ENCODE measurements at regions not wholly inside any gene's neighbourhood (a gene's known extent, or its start where the extent isn't known, plus 50 kb on each side); places are given as distances from the start of the nearest gene placed in this dataset.

DNA sequence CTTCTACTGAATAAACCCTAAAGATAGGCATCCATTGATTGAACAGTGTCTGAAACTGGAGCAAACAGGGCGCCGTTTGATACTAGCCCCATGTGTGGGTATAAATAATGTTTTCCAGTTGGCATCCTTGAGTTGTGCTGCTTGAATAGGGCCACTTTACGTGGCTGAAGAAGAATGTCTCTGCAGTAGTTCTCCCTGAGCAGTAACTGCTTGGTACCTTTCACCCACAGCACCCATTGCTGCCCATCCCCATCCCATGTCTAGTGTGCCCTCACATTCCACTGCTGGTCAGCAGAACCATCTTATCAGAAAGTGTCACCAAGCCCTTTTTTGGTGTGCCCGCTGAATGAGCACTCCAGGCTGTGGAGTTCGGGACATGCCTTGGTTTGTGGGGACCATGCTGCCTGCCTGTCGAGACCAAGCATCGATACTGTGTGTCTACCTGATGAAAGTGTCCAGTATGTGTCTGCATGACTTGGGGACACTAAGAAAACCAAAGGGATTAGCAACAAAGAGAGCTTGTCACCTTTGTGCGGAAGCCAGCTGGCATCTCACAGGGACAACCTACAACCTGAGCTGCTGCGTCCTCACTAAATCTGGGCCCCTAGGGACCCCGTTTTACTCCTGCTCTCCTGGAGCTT is 162.0 kb downstream of the TM9SF2 start:
- DNase-seq (ENCODE audit: low read depth): no peak

DNA sequence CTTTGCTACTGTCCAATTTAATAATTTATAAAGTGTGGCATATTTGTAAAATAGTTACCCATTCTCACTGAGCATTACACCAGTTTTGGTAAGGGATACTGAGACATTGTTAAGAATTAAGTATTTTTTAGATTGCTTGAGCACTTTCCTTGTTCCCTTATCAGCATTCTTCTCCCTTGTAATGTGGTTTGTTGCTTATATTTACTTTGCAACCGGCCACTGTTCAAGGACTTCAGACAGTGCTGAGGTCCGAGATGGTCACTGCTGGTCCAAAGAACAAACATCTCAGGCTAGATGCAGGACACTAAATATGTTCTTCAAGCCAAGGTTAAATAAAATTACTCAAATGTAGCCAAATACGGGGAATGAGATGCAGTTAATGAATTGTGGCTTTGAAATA is 161.4 kb downstream of the TM9SF2 start:
- DNase-seq (ENCODE audit: low read depth): no peak

DNA sequence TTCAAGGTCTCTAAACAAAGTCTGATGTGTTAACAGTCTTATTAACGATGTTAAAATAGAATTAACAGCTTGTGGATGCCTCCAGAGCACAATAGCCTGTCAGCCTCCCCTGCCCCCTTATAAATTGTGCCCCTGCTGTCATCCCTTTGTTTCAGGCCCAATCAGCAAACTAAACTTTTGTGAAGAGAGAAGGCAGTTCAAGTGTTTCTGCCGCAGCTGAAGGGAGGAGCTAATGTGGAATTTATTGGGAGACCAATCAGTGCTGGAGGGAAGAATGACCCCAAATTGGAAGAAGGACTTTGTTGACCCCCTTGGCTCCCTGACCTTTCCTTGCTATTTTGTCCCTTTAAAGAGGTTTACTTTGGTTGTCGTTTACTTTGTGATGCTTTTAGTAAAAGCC is 160.5 kb downstream of the TM9SF2 start:
- DNase-seq (ENCODE audit: low read depth): no peak

DNA sequence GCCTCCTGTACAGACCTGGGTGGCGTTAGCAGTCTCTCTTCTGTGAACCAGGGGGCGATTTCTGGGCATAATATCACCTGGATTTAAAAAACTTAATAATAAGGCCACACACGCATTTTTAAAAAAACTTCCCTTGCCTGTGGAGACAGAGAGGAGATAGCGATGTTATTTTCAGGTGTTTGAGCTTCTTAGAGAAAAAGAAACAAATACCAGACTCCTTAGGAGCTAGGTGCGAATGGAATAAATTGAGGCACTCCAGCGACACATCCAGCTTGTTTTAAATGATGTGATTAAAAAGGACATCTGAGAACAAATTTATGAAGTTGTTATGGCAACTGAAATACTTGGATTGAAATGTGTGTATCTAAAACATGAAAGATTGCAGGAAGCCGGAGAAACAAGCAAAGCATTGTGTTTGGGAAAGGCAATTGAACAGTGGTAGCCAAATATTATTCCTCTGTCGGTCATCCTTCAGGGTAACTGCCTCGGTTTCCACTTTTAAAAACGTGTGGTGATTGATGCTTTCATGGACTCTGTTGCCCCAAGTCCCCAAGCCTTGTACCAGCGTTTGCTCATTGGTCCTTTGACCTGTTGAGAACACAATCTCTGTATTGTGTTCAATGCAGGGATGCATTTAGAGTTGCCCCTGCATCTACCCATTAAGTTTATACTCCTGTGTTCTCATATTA is 158.7 kb downstream of the TM9SF2 start:
- DNase-seq (ENCODE audit: low read depth): no peak

DNA sequence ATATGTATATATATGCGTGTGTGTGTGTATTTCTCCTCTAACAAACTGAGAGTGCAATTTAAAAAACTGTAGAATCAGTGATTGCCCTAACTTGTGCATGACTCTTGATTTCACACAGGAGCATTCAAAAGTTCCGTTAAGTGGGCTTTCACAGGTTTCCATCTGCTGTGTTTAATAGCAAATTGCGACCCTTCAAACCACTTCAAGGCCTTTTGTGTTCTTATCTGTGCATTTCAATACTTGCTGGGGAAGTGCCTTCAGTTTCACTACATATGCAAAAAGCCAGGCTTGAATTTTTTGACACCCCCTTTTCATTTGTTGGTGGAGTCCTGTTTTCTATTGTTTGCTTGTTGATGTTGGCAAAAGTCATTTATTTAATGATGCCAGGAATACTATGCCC is 158.0 kb downstream of the TM9SF2 start:
- no peak for DNase-seq (ENCODE audit: low read depth)

DNA sequence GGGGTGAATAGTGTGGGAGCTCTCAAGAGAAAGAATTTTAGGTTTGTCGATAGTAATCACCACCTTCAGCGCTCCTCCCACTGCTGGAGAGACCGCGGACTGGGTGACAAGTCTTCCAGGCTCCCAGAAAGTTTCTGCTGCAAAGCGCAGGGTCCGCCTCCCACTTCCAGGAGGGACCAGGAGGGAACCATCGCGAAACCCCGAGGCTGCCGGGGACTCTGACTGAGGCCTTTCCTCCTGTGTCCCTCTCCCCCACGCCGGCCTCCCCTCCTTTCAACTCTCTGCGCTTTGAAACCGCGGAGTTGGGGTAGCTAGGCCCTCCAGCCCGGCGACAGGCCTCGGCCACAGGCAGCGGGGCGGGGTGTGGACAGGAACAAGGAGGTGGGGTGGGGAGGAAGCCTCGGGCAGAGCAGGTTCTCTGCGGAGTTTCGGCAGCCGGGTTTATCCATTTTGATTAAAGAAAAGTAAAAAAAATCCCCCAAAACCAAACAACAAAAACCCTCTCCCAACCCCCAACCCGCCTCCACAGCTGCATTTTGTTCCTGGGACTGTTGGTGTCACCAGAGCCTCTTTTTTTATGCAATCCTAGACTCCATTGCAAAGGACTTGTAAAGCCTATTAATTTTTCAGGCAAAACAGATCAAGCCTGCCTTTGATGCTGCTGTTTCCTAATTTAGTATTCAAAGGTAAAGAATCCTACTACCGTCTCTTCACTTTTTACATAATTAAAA is 157.2 kb downstream of the TM9SF2 start:
- peak; percentile 4 for DNase-seq (ENCODE audit: low read depth)

DNA sequence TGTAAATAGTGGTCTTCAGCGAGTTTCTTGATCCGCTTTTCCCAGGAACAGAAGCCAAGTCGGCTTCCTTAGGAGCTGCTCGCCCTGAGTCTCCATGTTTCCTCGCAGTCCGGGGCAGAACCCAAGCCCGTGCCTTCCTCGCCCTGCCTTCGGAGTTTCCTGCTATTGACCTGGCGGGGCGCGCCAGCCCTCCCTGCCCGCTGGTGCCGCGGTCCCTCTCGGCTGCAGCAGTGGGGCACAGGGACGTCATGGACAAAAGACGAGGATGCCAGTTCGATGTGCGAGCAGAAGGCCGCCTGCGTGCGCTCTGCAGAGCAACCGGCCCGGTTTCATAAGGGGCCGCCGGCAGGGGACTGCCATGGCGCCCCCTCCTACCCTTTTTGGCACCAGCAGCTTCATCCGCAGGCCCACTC is 156.6 kb downstream of the TM9SF2 start:
- no peak for DNase-seq (ENCODE audit: low read depth)

DNA sequence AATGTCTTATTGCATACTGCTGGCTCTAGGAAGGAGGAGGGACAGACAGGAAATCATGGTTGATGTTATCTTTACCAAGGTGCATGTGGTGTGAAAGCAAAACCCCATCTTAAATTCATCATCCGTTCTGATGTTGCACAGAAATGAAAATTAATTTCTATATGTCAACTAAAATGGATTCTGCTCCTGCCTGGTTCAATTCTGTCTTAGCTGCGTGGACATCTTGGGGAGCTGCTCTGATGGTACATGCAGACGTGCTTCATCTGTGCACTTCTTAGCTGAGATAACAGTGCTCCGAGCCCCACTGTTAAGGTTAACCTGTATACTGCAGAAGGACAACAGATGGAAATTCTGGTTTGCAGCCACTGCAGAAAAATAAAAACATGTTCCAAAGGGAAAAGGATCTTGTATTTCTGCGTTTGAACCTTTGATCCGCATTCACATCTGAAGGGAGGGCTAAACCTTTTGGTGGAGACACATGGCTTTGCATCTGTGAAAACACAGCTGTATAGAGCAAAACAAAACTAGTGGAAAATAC is 155.6 kb downstream of the TM9SF2 start:
- no peak for DNase-seq (ENCODE audit: low read depth)

GRCh38 chr13:99656092-99656745 is 154.9 kb downstream of the TM9SF2 start:
- peak; percentile 57 for DNase-seq (ENCODE audit: low read depth)

DNA sequence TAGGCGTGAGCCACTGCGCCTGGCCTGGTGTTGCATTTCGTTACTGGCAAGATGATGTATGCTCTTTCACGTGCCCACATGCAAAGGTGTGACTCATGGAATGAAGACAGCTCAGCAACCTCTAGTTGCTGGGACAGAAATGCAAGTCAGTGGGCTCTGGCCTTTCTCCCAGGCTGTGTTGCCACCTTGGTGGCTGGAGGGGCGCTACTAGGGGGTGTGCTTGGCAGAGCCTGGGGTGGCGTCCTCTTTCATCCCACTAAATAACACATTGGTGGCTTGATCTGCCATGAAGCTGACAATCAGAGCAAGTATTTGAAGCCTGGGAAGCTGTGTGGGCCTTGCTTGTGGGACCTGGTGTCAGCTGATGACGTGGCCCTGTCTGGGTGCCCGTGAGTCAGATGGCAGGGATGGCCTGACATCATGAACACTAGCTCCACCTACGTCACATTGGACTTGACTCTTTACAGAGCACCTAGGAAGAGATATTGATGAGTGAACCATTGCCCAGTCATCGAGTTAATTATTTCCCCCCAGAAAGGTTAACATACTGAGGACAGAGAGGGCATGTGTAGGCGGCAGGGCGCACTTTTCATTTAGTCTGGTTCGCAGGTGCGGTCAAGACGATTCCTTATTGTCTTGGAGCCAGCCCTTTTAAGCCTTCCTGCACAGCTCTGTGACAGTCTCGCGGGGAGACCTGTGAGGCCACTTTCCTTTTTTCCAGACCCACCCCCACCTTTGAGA is 154.2 kb downstream of the TM9SF2 start:
- peak; percentile 63 for DNase-seq (ENCODE audit: low read depth)

DNA sequence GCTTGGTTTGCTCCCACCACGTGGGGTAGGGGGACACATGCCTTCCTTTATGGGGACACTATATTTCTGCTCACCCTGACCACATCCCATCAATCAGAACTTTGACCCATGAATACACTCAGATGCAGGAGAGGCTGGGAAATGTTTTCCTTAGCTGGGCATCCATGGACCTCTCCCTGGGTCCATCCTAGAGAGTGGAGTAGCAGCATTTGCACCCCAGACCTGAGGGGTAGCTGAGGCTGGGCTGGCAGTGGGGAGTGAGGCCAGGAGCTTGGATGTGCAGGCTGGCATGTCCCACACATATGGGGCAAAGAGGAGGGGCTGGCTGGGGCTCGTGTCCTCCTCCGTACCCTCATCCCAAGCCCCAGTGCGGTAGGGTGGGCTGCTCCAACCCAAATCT is 152.8 kb downstream of the TM9SF2 start:
- no peak for DNase-seq (ENCODE audit: low read depth)

DNA sequence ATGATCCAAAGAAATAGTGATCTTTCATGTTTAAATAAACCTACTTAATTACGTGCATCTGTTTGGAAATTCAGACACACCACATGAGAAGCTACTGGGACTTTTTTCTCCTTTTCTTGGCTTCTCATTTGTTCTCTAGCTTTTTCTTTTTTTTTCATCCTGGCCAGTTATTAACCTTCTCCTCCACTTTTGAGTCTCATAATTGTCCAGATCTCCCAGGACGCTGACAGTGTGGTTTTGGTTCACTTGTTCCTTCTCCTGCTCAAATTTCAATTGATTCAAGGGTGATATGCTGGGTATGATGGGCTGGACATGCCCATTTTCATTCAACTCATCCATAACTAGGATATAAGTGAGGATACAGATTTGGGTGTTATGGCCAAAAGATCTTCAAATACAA is 152.3 kb downstream of the TM9SF2 start:
- no peak for DNase-seq (ENCODE audit: low read depth)

DNA sequence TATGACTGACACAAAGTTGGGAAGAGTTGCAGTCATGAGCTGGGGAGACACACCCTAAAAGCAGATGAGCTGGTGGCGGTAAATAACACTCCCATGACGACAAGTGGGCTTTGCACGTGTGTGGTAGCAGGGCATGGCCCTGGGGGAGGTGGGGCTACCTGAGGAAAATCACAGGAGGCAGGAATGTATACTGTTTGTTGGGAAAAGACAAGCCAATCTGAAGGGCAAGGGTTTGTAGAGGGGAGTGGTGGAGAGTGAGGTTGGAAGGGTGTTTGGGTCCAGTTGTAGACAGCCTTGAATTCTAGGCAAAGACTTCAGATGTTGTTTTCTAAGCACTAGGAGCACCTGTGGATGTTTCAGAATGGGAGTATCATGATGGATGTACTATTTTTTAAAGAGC is 151.6 kb downstream of the TM9SF2 start:
- no peak for DNase-seq (ENCODE audit: low read depth)

GRCh38 chr13:99652141-99652540 is 150.9 kb downstream of the TM9SF2 start:
- no peak for DNase-seq (ENCODE audit: low read depth)

GRCh38 chr13:99651016-99651415 is 149.7 kb downstream of the TM9SF2 start:
- no peak for DNase-seq (ENCODE audit: low read depth)

DNA sequence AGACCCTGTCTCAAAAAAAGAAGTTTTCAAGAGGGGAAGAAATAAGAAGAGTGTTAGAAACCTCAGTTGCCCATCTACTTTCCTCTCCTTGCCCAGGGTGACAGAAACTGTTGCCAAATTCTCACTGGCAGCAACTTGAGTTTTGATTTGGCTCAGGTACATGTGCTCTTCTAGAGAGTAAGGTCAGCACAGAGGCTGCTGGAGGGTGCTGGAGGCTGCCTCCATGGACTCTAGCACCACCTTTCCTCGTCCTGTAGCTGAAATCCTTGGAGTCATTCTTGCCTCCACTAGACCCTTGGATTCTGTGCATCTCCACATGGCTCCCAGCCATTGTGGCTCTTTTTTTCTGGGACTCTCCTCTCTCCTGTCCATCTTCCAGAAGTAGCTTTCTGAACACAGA is 149.1 kb downstream of the TM9SF2 start:
- no peak for DNase-seq (ENCODE audit: low read depth)

GRCh38 chr13:99648927-99649326 is 147.7 kb downstream of the TM9SF2 start:
- no peak for DNase-seq (ENCODE audit: low read depth)

GRCh38 chr13:99648066-99648665 is 146.9 kb downstream of the TM9SF2 start:
- no peak for DNase-seq (ENCODE audit: low read depth)

- DNase-seq (ENCODE audit: low read depth): no peak
Observed at GRCh38 chr13:99647596-99647985, 146.3 kb downstream of the TM9SF2 start.

GRCh38 chr13:99646866-99647595 is 145.8 kb downstream of the TM9SF2 start:
- no peak for DNase-seq (ENCODE audit: low read depth)

DNA sequence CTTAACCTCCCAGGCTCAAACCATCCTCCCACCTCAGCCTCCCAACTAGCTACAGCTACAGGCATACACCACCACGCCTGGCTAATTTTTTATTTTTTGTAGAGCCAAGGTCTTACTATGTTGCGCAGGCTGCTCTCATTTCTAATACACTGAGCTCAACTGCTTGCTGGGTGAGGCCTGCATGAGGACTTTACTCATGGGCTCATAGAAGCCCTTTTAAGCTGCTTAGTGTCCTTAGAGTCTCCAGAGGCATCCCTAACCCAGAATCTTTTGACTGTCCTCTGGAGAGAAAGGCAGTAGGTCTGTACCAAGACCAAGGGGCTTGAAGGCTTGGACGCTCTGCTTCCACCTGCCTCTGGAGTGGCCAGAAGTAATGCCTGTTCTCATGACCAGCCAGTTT is 141.6 kb downstream of the TM9SF2 start:
- no peak for DNase-seq (ENCODE audit: low read depth)

Measured in amniotic epithelial cell (primary cell).